HL-60/S4 (cell line): ENCODE measurements at regions not wholly inside any gene's neighbourhood (a gene's known extent, or its start where the extent isn't known, plus 50 kb on each side); places are given as distances from the start of the nearest gene placed in this dataset.
"Not testable (repeated sequence)": the region's sequence is repeated elsewhere in the genome, so short reads cannot be mapped to it uniquely, and the experiment has no call there.

Experiments
- in situ Hi-C: fragments of 300-500 bp; cut with MboI; formaldehyde crosslinking; loops from 2 replicates; pipeline ENCODE4 v1.14.3; 2022; ENCODE audit warnings: low sequenced_read_pairs

GRCh38 chr1:48089356-48089891 is 92.2 kb upstream of the TRABD2B start:
- in situ Hi-C loops, result loop anchor here (25.0 kb wide), 1 partner anchor 123 kb away; the partner anchor contains the start of gene SLC5A9

GRCh38 chr1:48084826-48085225 is 87.6 kb upstream of the TRABD2B start:
- in situ Hi-C loops, result loop anchor here (25.0 kb wide), 1 partner anchor 127 kb away; the partner anchor contains the start of gene SLC5A9

GRCh38 chr1:48082271-48082962 is 85.2 kb upstream of the TRABD2B start:
- in situ Hi-C loops, result loop anchor here (25.0 kb wide), 1 partner anchor 130 kb away; the partner anchor contains the start of gene SLC5A9

- in situ Hi-C loops, result loop anchor here (25.0 kb wide), 1 partner anchor 132 kb away; the partner anchor contains the start of gene SLC5A9
Measured at GRCh38 chr1:48080331-48081255, 83.4 kb upstream of the TRABD2B start.

- in situ Hi-C loops, result loop anchor here (25.0 kb wide), 1 partner anchor 133 kb away; the partner anchor contains the start of gene SLC5A9
Measured at GRCh38 chr1:48079096-48079495, 81.9 kb upstream of the TRABD2B start.

GRCh38 chr1:48077795-48078222 is 80.6 kb upstream of the TRABD2B start:
- in situ Hi-C loops, result loop anchor here (25.0 kb wide), 1 partner anchor 134 kb away; the partner anchor contains the start of gene SLC5A9

- in situ Hi-C loops, result loop anchor here (25.0 kb wide), 1 partner anchor 136 kb away; the partner anchor contains the start of gene SLC5A9
Measured at GRCh38 chr1:48076017-48076416, 78.8 kb upstream of the TRABD2B start.

GRCh38 chr1:48073798-48074530 is 76.8 kb upstream of the TRABD2B start:
- in situ Hi-C loops, result no loop called here

- in situ Hi-C loops, result no loop called here
Measured at GRCh38 chr1:48071513-48071912, 74.3 kb upstream of the TRABD2B start.

GRCh38 chr1:48070396-48070750 is 73.2 kb upstream of the TRABD2B start:
- in situ Hi-C loops, result no loop called here

GRCh38 chr1:48069662-48070395 is 72.6 kb upstream of the TRABD2B start:
- in situ Hi-C loops, result no loop called here

- in situ Hi-C loops, result no loop called here
Measured at GRCh38 chr1:48068206-48068605, 71.0 kb upstream of the TRABD2B start.

GRCh38 chr1:48066936-48067335 is 69.8 kb upstream of the TRABD2B start:
- in situ Hi-C loops, result no loop called here

- in situ Hi-C loops, result not testable (repeated sequence)
Measured at GRCh38 chr1:48064693-48065092, 67.5 kb upstream of the TRABD2B start.

- in situ Hi-C loops, result no loop called here
Measured at GRCh38 chr1:48062353-48062752, 65.2 kb upstream of the TRABD2B start.

GRCh38 chr1:48061162-48062136 is 64.3 kb upstream of the TRABD2B start:
- in situ Hi-C loops, result no loop called here

- in situ Hi-C loops, result no loop called here
Measured at GRCh38 chr1:48059289-48059688, 62.1 kb upstream of the TRABD2B start.

GRCh38 chr1:48058135-48059025 is 61.2 kb upstream of the TRABD2B start:
- in situ Hi-C loops, result no loop called here
